KOPT-K1 (cell line): ENCODE measurements at regions not wholly inside any gene's neighbourhood (a gene's known extent, or its start where the extent isn't known, plus 50 kb on each side); places are given as distances from the start of the nearest gene placed in this dataset.
"Not testable (repeated sequence)": the region's sequence is repeated elsewhere in the genome, so short reads cannot be mapped to it uniquely, and the experiment has no call there.

Experiments used
- H3K27ac ChIP-seq: fragments of 200-600 bp; sonication (generic); 2 replicates; pipeline ENCODE4 v1.5.1; 2016; ENCODE audit warnings: antibody characterized with exemption, mild to moderate bottlenecking, low read depth, low read length; ENCODE audit not compliant: poor library complexity, severe bottlenecking
- H3K36me3 ChIP-seq: fragments of 200-600 bp; sonication (generic); 2 replicates; pipeline ENCODE4 v1.5.1; 2017; ENCODE audit warnings: antibody characterized with exemption, mild to moderate bottlenecking, low read length, moderate library complexity; ENCODE audit not compliant: insufficient read depth
- H3K9me3 ChIP-seq: fragments of 200-600 bp; sonication (generic); 2 replicates; pipeline ENCODE4 v1.5.1; 2017; ENCODE audit warnings: antibody characterized with exemption, low read length, mild to moderate bottlenecking; ENCODE audit not compliant: insufficient read depth, poor library complexity, severe bottlenecking

DNA sequence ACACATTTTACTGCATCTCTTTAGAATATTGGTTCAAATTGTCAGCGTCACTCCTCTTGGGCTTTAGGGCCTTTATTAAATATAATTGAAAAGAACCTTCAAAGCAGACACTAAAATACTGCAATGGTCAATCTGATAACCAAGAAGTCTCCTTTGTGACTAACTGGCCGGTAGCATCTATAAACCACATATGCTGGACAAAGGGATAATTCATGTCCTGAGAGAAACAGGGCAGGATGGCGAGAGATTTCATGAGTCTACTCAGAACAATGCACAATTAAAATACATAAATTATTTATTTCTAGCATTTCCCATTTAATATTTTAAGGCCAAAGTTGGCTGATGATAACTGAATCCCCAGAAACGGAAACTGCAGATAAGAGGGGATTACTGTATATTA lies 1083.4 kb upstream of the CDH18 start:
- Histone ChIP-seq H3K9me3 (no peaks in the 10 kb centered on the region), H3K27ac (no peak overlapping the region), H3K36me3 (no peaks in the 10 kb centered on the region)

- Histone ChIP-seq H3K27ac (no peak overlapping the region), H3K9me3 (no peaks in the 10 kb centered on the region)
Observed at GRCh38 chr5:21070858-21071257, 1082.9 kb upstream of the CDH18 start.

GRCh38 chr5:21067724-21068123 lies 1079.7 kb upstream of the CDH18 start:
- H3K27ac ChIP-seq: no peak overlapping the region
- H3K9me3 ChIP-seq: peaks cover 11% of the 10 kb centered on the region
- H3K36me3 ChIP-seq: no peaks in the 10 kb centered on the region

More at GRCh38 chr5:21070858-21071257, 1082.9 kb upstream of the CDH18 start:
- no peaks in the 10 kb centered on the region for H3K36me3 ChIP-seq

- H3K9me3 ChIP-seq: peaks cover 11% of the 10 kb centered on the region
Observed at GRCh38 chr5:21063146-21063545, 1075.1 kb upstream of the CDH18 start.

DNA sequence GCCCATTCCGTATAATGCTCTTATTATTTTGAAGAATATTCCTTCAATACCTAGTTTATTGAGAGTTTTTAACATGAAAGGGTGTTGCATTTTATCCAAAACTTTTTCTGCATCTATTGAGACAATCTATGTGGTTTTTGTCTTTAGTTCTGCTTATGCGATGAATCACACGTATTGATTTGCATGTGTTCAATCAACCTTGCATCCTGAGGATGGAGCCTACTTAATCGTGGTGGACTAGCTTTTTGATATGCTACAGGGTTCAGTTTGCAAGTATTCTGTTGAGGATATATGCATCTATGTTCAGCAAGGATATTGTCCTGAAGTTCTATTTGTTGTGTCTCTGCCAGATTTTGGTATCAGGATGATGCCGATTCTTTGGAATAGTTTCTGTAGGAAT lies 1070.3 kb upstream of the CDH18 start:
- Histone ChIP-seq H3K9me3 (peaks cover 6% of the 10 kb centered on the region), H3K27ac (no peak overlapping the region), H3K36me3 (no peaks in the 10 kb centered on the region)

More at GRCh38 chr5:21063146-21063545, 1075.1 kb upstream of the CDH18 start:
- Histone ChIP-seq H3K36me3 (no peaks in the 10 kb centered on the region), H3K27ac (no peak overlapping the region)

GRCh38 chr5:21051945-21052344 lies 1063.9 kb upstream of the CDH18 start:
- no peaks in the 10 kb centered on the region for H3K9me3 ChIP-seq
- no peak overlapping the region for H3K27ac ChIP-seq
- no peaks in the 10 kb centered on the region for H3K36me3 ChIP-seq

- Histone ChIP-seq H3K9me3 (no peaks in the 10 kb centered on the region), H3K27ac (no peak overlapping the region), H3K36me3 (no peaks in the 10 kb centered on the region)
Observed at GRCh38 chr5:21049901-21050300, 1061.9 kb upstream of the CDH18 start.

DNA sequence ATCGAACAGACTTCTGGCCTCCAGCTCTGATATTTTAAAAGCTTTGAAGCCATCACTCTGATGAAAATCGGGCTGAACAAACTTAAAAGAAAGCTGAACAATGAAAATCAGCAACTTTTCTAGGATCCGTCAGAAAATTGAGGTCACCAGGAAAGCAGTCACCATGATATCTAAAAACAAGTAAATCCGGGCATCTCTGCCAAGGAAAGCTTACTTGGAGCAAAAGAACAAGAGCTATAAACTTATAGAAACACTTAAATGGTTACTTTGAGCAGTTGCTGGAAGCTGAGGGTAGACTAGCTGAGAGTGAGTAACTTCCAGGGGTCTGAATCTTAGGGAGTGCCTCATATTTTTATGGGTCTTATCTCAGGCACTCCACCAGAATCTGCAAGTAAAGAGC lies 1043.0 kb upstream of the CDH18 start:
- Histone ChIP-seq H3K9me3 (no peaks in the 10 kb centered on the region), H3K27ac (no peak overlapping the region), H3K36me3 (no peaks in the 10 kb centered on the region)

DNA sequence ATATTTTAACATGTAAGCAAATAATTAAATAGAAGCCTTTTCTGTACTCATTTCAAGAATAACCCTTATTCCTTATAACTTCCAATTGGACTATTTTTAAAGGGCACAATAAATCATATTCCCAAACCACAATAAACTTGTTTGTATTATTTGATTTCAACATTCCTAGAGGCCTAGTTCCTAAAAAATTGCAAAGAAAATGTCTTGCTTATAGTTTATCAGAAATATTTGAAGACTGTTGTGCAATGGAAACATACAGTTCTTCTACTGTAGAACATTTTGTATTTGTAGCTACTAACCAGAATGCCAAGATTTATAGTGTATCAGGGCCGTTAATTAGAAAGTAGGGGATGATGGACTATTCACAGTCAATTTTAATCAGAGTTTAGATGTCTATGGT lies 1037.0 kb upstream of the CDH18 start:
- H3K9me3 ChIP-seq: no peaks in the 10 kb centered on the region
- no peak overlapping the region for H3K27ac ChIP-seq
- no peaks in the 10 kb centered on the region for H3K36me3 ChIP-seq

- Histone ChIP-seq H3K9me3 (no peaks in the 10 kb centered on the region), H3K27ac (no peak overlapping the region), H3K36me3 (no peaks in the 10 kb centered on the region)
Observed at GRCh38 chr5:21013237-21013636, 1025.2 kb upstream of the CDH18 start.

DNA sequence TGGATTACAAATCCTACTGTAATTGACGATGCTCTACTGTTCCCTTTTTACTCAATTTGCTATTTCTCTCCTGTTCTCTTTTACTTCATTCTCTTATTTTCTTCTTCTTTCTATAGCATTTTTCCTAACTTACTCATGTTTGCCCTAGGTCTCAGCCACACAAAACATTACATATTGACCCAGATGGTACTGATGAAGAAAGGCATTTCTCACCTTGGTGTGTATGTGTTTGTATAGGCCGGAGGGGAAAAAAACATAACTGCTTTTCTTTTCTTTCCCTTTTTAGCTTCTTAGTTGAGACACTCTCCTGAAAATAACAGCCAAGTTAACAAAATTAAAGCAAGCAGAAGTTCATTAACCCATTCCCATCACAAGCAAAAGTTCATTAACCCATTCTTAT lies 1019.8 kb upstream of the CDH18 start:
- Histone ChIP-seq H3K27ac (no peak overlapping the region), H3K36me3 (no peaks in the 10 kb centered on the region), H3K9me3 (no peaks in the 10 kb centered on the region)

GRCh38 chr5:20988933-20989332 lies 1000.9 kb upstream of the CDH18 start:
- H3K27ac ChIP-seq, H3K9me3 ChIP-seq, H3K36me3 ChIP-seq: not testable (repeated sequence)

- no peaks in the 10 kb centered on the region for H3K9me3 ChIP-seq
Observed at GRCh38 chr5:20985754-20986153, 997.8 kb upstream of the CDH18 start.

GRCh38 chr5:20974426-20974825 lies 986.4 kb upstream of the CDH18 start:
- H3K36me3 ChIP-seq: no peaks in the 10 kb centered on the region
- H3K27ac ChIP-seq: no peak overlapping the region
- H3K9me3 ChIP-seq: no peaks in the 10 kb centered on the region

More at GRCh38 chr5:20985754-20986153, 997.8 kb upstream of the CDH18 start:
- H3K36me3 ChIP-seq: no peaks in the 10 kb centered on the region
- no peak overlapping the region for H3K27ac ChIP-seq

DNA sequence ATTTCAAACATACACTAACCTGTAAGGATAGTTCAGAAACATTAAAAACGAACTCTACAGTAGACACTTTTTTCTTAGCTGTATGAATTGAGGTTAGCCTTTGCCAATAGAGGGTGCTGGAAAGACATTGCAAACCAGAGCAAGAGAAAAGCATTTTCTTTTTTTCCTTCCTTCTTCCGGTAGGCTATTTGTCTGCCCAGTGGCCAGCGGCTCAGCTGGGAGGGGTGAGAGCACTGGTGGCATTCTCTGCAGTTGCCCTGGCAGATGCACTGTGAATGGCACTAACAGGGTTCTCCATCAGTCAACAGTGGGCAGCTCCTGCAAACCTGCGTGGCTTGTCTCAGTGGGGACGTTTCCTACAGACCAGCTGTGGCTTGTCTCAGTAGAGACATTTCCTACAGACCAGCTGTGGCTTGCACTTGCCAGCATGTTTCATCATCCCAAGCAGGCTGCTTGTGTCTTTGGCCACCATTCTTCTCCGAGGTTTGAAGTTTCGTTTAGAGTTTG lies 984.5 kb upstream of the CDH18 start:
- Histone ChIP-seq H3K36me3 (no peaks in the 10 kb centered on the region), H3K27ac (no peak overlapping the region), H3K9me3 (no peaks in the 10 kb centered on the region)

DNA sequence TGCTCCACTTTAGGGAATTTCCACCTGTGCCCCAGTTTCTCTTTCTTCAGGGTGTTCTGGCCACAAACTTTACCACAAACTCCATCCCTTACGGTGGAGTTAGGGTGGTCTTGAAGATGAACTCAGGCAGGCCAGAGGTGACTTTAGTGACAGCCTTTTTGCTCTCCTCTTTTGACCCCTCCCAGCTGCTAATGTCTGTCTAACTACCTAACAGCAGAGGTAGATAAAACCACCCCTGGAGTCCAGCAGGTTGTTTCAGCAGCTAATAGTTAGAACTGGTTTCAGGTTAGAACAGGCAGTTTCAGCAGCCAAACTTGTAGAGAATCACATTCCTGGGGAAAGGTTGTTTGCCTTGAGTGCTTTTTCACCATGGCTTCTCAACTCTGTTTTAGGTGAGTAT lies 971.3 kb upstream of the CDH18 start:
- Histone ChIP-seq H3K36me3 (no peaks in the 10 kb centered on the region), H3K9me3 (no peaks in the 10 kb centered on the region), H3K27ac (no peak overlapping the region)
